Right cardiac atrium (tissue), 5 donors: ENCODE measurements at regions not wholly inside any gene's neighbourhood (a gene's known extent, or its start where the extent isn't known, plus 50 kb on each side); places are given as distances from the start of the nearest gene placed in this dataset.
A peak's percentile ranks its signal among the peaks of the same experiment; 100 is the strongest.

Source experiments
- ATAC-seq, 2 donors: fragments of 200-7000 bp; cut with Tn5 transposase; one replicate each; pipeline versions ENCODE4 v1.8.0 to v1.9.1; 2020; ENCODE audit warnings: moderate library complexity in 2 of 2, mild to moderate bottlenecking in 1 of 2
- DNase-seq, 3 donors: peaks; one replicate each; pipeline ENCODE4 v3.0.0-alpha.2; 2020
- H3K27ac ChIP-seq: one replicate; pipeline ENCODE4 v1.5.1; 2013; ENCODE audit warnings: mild to moderate bottlenecking, low read length, control low read depth, moderate library complexity
- H3K27me3 ChIP-seq: one replicate; pipeline ENCODE4 v1.6.1; 2013; ENCODE audit not compliant: control insufficient read depth, insufficient read depth
- H3K4me1 ChIP-seq: one replicate; pipeline ENCODE4 v1.6.1; 2013; ENCODE audit warnings: low read length; ENCODE audit not compliant: control insufficient read depth, insufficient read depth
- H3K4me3 ChIP-seq: one replicate; pipeline ENCODE4 v1.5.1; 2013; ENCODE audit warnings: low read length, control low read depth
- H3K9me3 ChIP-seq: one replicate; pipeline ENCODE4 v1.6.1; 2013; ENCODE audit warnings: low read length; ENCODE audit not compliant: control insufficient read depth
- WGBS: extraction: QIAGEN DNeasy Blood & Tissue Kit; methylation state at CpG from one replicate; pipeline ENCODE4 v1.1.7; 2013; 5-methylcytosine and 5-hydroxymethylcytosine counted together
- intact Hi-C, 4 donors: fragments of 100-400 bp; cut with DNase I; formaldehyde crosslinking; loops; one replicate each; pipeline versions ENCODE4 v1.11.0 to v1.14.0; 2022 to 2023
- donor health status: healthy with polysubstance abuse.
- donor health status: DM: no; HTN: yes; CAD: no.
- donor health status: DM: no; HTN: no; CAD: no.
- donor health status: DM: no; HTN: yes; CAD: no; lungs with severe emphysema.
- donor health status: DM: yes; HTN: yes; CAD: no.

GRCh38 chr16:59242556-59242955 is 508.4 kb upstream of the GOT2 start:
- Histone ChIP-seq H3K9me3 (no peaks in the 10 kb centered on the region), H3K27me3 (no peaks in the 10 kb centered on the region), H3K4me3 (no peak overlapping the region), H3K4me1 (no peaks in the 10 kb centered on the region), H3K27ac (no peak overlapping the region)
- 55% methylated on average over 4 of the region's 4 CpGs for WGBS
- intact Hi-C loops, result no loop called here
- ATAC-seq (no peak), DNase-seq (no peak)

DNA sequence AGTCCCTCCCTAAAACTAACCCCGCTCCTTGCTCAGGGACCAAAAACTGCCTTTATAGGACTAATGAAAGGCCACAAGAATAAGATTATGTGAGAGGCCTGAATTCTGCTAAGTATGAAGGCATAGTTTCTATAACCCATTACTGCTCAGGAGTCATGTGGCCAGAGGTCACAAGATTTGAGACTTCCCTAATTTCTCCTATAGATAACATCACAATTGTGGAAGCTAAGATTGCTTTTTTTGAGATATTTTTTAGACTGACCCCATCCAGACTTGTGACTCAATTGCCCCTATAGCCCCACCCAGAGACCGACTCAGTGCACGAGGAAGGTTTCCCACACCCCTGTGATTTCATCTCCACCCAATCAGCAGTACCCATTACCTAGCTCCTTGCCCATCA is 504.1 kb upstream of the GOT2 start:
- DNase-seq (no peak), ATAC-seq (no peak)
- intact Hi-C loops, result no loop called here
- Histone ChIP-seq H3K4me3 (no peak overlapping the region), H3K4me1 (no peaks in the 10 kb centered on the region), H3K27ac (no peak overlapping the region), H3K27me3 (no peaks in the 10 kb centered on the region), H3K9me3 (no peaks in the 10 kb centered on the region)
- WGBS, result 87% methylated on average over 3 of the region's 3 CpGs

DNA sequence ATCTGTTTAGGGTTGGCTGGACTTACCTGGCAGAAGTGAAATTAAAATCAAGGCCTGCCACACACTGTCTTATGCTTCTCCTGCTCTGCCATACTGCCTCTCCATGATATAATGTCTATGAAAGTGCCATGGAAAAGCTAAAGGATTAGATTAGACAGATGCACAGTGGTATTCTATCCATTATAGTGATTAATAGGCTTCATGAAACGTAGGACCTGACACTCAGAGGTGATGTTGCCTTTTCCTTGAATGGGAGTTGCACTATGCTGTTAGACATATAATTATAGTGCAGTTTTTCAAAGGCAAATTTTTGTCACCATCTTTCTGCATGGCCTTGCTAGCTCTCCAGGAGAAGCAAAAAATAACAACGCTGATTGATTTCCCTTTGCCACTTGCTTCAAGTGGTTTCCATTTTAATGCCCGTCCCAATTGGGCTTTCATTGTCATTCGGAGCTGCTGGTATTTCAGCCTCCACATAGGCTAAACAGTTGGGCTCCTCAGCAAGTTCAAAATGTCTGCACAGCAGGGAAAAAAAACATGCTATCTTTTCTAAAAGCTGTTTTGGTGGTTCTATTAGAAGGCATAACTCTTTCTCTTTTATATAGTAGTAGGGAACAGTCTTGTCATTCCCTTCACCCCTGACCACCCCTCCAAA is 502.8 kb upstream of the GOT2 start:
- no peaks in the 10 kb centered on the region for H3K4me1 ChIP-seq
- no peak for DNase-seq
- 74% methylated on average over 4 of the region's 4 CpGs for WGBS
- ATAC-seq, result no peak
- H3K27ac ChIP-seq, result no peak overlapping the region
- no peak overlapping the region for H3K4me3 ChIP-seq
- H3K9me3 ChIP-seq, result no peaks in the 10 kb centered on the region
- intact Hi-C loops, result no loop called here
- no peaks in the 10 kb centered on the region for H3K27me3 ChIP-seq

GRCh38 chr16:59224401-59224800 is 490.3 kb upstream of the GOT2 start:
- intact Hi-C loops, result no loop called here
- no peak overlapping the region for H3K4me3 ChIP-seq
- no peaks in the 10 kb centered on the region for H3K27me3 ChIP-seq
- 50% methylated on average over 2 of the region's 2 CpGs for WGBS
- H3K4me1 ChIP-seq, result no peaks in the 10 kb centered on the region
- DNase-seq, result no peak
- no peak for ATAC-seq
- H3K9me3 ChIP-seq, result no peaks in the 10 kb centered on the region
- H3K27ac ChIP-seq, result no peak overlapping the region

- Histone ChIP-seq H3K4me1 (no peaks in the 10 kb centered on the region), H3K27me3 (no peaks in the 10 kb centered on the region), H3K4me3 (no peak overlapping the region), H3K27ac (no peak overlapping the region), H3K9me3 (no peaks in the 10 kb centered on the region)
- no peak for ATAC-seq
- no peak for DNase-seq
- intact Hi-C loops, result no loop called here
- WGBS, result 46% methylated on average over 1 of the region's 1 CpG
Observed at GRCh38 chr16:59220011-59220410, 485.9 kb upstream of the GOT2 start.

DNA sequence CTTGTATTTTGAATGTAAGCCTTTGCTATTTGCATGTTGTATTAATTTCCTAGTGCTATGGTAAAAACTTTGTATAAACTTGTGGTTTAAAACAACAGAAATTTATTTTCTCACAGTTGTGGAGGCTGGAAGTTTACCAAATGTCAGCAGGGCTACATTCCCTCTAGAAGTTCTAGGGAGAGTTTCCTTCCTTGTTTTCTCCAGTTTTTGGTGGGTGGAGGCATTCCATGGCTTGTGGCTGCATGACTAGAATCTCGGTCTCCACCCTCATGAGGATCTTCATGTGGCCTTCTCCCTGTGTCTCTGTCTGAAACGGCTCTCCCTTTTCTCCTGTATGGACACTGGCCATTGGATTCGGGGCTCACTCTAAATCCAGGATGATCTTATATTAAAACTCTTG is 482.2 kb upstream of the GOT2 start:
- H3K27ac ChIP-seq, result no peak overlapping the region
- no peak for DNase-seq
- intact Hi-C loops, result no loop called here
- no peaks in the 10 kb centered on the region for H3K4me1 ChIP-seq
- no peak overlapping the region for H3K4me3 ChIP-seq
- WGBS, result 86% methylated on average over 3 of the region's 3 CpGs
- H3K27me3 ChIP-seq, result no peaks in the 10 kb centered on the region
- no peak for ATAC-seq
- H3K9me3 ChIP-seq, result no peaks in the 10 kb centered on the region

GRCh38 chr16:59214455-59214854 is 480.3 kb upstream of the GOT2 start:
- H3K4me1 ChIP-seq, result peaks cover 3% of the 10 kb centered on the region
- no peak for DNase-seq
- ATAC-seq, result no peak
- H3K9me3 ChIP-seq, result no peaks in the 10 kb centered on the region
- 58% methylated on average over 2 of the region's 2 CpGs for WGBS
- H3K27ac ChIP-seq, result no peak overlapping the region
- H3K4me3 ChIP-seq, result no peak overlapping the region
- intact Hi-C loops, result no loop called here
- no peaks in the 10 kb centered on the region for H3K27me3 ChIP-seq

GRCh38 chr16:59213952-59214351 is 479.8 kb upstream of the GOT2 start:
- H3K27ac ChIP-seq, result no peak overlapping the region
- no peak overlapping the region for H3K4me3 ChIP-seq
- WGBS, result 63% methylated on average over 1 of the region's 1 CpG
- DNase-seq, result no peak
- peaks cover 3% of the 10 kb centered on the region for H3K4me1 ChIP-seq
- H3K9me3 ChIP-seq, result no peaks in the 10 kb centered on the region
- H3K27me3 ChIP-seq, result no peaks in the 10 kb centered on the region
- intact Hi-C loops, result no loop called here
- no peak for ATAC-seq

GRCh38 chr16:59212492-59213024 is 478.4 kb upstream of the GOT2 start:
- Histone ChIP-seq H3K4me3 (no peak overlapping the region), H3K27ac (no peak overlapping the region), H3K27me3 (no peaks in the 10 kb centered on the region), H3K9me3 (no peaks in the 10 kb centered on the region), H3K4me1 (peaks cover 3% of the 10 kb centered on the region)
- DNase-seq (no peak), ATAC-seq (no peak)
- intact Hi-C loops, result no loop called here
- WGBS, result 97% methylated on average over 1 of the region's 1 CpG

DNA sequence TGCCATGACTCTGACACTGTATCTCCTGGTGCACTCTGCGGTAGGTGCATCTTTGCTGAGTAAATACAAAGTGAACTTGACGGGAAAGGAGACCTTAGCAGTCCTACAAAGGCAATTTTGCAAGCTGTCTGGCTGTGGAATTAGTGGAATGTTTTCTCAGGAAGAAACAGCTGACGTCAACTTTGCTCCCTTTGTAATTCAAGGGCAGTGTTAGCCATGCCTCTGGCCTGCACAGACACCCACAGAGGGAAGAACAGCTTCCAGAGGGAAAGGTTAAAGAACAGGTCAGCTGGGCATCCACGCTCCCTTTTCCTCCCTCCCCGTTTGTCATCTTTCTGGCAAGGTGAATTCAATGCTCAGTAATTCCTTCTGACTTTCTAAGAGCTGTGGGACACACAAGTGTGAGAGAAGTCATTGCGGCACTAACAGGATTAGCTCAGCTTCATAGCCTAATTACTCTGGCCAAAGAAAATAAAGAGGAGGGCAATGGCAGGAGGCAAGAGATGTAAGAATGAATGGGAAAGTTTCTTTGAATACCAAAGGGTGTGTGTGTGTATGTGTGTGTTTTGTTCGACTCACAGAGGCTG is 476.9 kb upstream of the GOT2 start:
- peaks cover 3% of the 10 kb centered on the region for H3K4me1 ChIP-seq
- no peaks in the 10 kb centered on the region for H3K27me3 ChIP-seq
- H3K9me3 ChIP-seq, result no peaks in the 10 kb centered on the region
- DNase-seq (peak in 2 of 3 donors; percentile 29 to 64), ATAC-seq (peak; percentile 96 to 98)
- intact Hi-C loops, result no loop called here
- WGBS, result 17% methylated on average over 7 of the region's 7 CpGs
- no peak overlapping the region for H3K27ac ChIP-seq
- no peak overlapping the region for H3K4me3 ChIP-seq

- ATAC-seq (no peak), DNase-seq (no peak)
- Histone ChIP-seq H3K4me3 (no peak overlapping the region), H3K27me3 (no peaks in the 10 kb centered on the region), H3K27ac (no peak overlapping the region), H3K9me3 (no peaks in the 10 kb centered on the region), H3K4me1 (no peaks in the 10 kb centered on the region)
- intact Hi-C loops, result no loop called here
- whole genome bisulfite sequencing, result 84% methylated on average over 4 of the region's 4 CpGs
Observed at GRCh38 chr16:59205403-59205802, 471.3 kb upstream of the GOT2 start.
